ENCODE measurements at regions not wholly inside any gene's neighbourhood (a gene's known extent, or its start where the extent isn't known, plus 50 kb on each side); places are given as distances from the start of the nearest gene placed in this dataset.
"Not testable (repeated sequence)": the region's sequence is repeated elsewhere in the genome, so short reads cannot be mapped to it uniquely, and the experiment has no call there.

- Histone ChIP-seq H3K9me3 (no peaks in the 10 kb centered on the region), H3K27me3 (no peaks in the 10 kb centered on the region), H3K4me1 (no peaks in the 10 kb centered on the region), H3K27ac (no peak overlapping the region), H4K20me1 (no peaks in the 10 kb centered on the region), H3K4me2 (no peak overlapping the region), H3K4me3 (no peak overlapping the region), H3K9ac (no peak overlapping the region), H3K36me3 (no peaks in the 10 kb centered on the region)
- TF ChIP-seq Cebpa-rat (IDR thresholded peaks at IDR 0.05) = no peak
Measured at GRCh38 chr11:97015327-97015726, 625.5 kb downstream of the JRKL start.

- H3K4me1 ChIP-seq = no peaks in the 10 kb centered on the region
- no peaks in the 10 kb centered on the region for H3K9me3 ChIP-seq
Measured at GRCh38 chr11:97019305-97019704, 629.5 kb downstream of the JRKL start.

GRCh38 chr11:97019754-97020153 is 629.9 kb downstream of the JRKL start:
- H3K4me3 ChIP-seq = no peak overlapping the region
- H3K9ac ChIP-seq = no peak overlapping the region
- no peak for TF ChIP-seq Cebpa-rat (IDR thresholded peaks at IDR 0.05)
- H3K4me1 ChIP-seq = no peaks in the 10 kb centered on the region
- no peaks in the 10 kb centered on the region for H3K9me3 ChIP-seq
- no peak overlapping the region for H3K4me2 ChIP-seq
- no peaks in the 10 kb centered on the region for H4K20me1 ChIP-seq
- H3K27ac ChIP-seq = no peak overlapping the region
- H3K36me3 ChIP-seq = no peaks in the 10 kb centered on the region
- no peaks in the 10 kb centered on the region for H3K27me3 ChIP-seq

More at GRCh38 chr11:97019305-97019704, 629.5 kb downstream of the JRKL start:
- Histone ChIP-seq H3K9ac (no peak overlapping the region), H3K36me3 (no peaks in the 10 kb centered on the region), H3K4me3 (no peak overlapping the region), H4K20me1 (no peaks in the 10 kb centered on the region), H3K4me2 (no peak overlapping the region), H3K27me3 (no peaks in the 10 kb centered on the region), H3K27ac (no peak overlapping the region)
- TF ChIP-seq Cebpa-rat (IDR thresholded peaks at IDR 0.05) = no peak

GRCh38 chr11:97022955-97023354 is 633.1 kb downstream of the JRKL start:
- H3K9ac ChIP-seq = no peak overlapping the region
- H4K20me1 ChIP-seq = no peaks in the 10 kb centered on the region
- no peaks in the 10 kb centered on the region for H3K9me3 ChIP-seq
- TF ChIP-seq Cebpa-rat (IDR thresholded peaks at IDR 0.05) = no peak
- H3K27ac ChIP-seq = no peak overlapping the region
- H3K4me1 ChIP-seq = no peaks in the 10 kb centered on the region
- H3K36me3 ChIP-seq = no peaks in the 10 kb centered on the region
- H3K4me3 ChIP-seq = no peak overlapping the region
- no peak overlapping the region for H3K4me2 ChIP-seq
- no peaks in the 10 kb centered on the region for H3K27me3 ChIP-seq

GRCh38 chr11:97028836-97029406 is 639.1 kb downstream of the JRKL start:
- no peak overlapping the region for H3K4me2 ChIP-seq
- no peak for TF ChIP-seq Cebpa-rat (IDR thresholded peaks at IDR 0.05)
- no peak overlapping the region for H3K27ac ChIP-seq
- no peak overlapping the region for H3K4me3 ChIP-seq
- H4K20me1 ChIP-seq = no peaks in the 10 kb centered on the region
- H3K9me3 ChIP-seq = no peaks in the 10 kb centered on the region
- no peak overlapping the region for H3K9ac ChIP-seq
- H3K4me1 ChIP-seq = no peaks in the 10 kb centered on the region
- no peaks in the 10 kb centered on the region for H3K27me3 ChIP-seq
- H3K36me3 ChIP-seq = no peaks in the 10 kb centered on the region

GRCh38 chr11:97033178-97033577 is 643.4 kb downstream of the JRKL start:
- Histone ChIP-seq H3K9me3 (no peaks in the 10 kb centered on the region), H4K20me1 (no peaks in the 10 kb centered on the region), H3K9ac (no peak overlapping the region), H3K27me3 (no peaks in the 10 kb centered on the region), H3K27ac (no peak overlapping the region), H3K4me3 (no peak overlapping the region), H3K4me2 (no peak overlapping the region), H3K4me1 (no peaks in the 10 kb centered on the region), H3K36me3 (no peaks in the 10 kb centered on the region)
- no peak for TF ChIP-seq Cebpa-rat (IDR thresholded peaks at IDR 0.05)

GRCh38 chr11:97048481-97048880 is 658.7 kb downstream of the JRKL start:
- Histone ChIP-seq H3K9ac (no peak overlapping the region), H3K4me3 (no peak overlapping the region), H3K36me3 (no peaks in the 10 kb centered on the region), H3K9me3 (no peaks in the 10 kb centered on the region), H3K27me3 (no peaks in the 10 kb centered on the region), H3K27ac (no peak overlapping the region), H3K4me1 (no peaks in the 10 kb centered on the region), H4K20me1 (no peaks in the 10 kb centered on the region), H3K4me2 (no peak overlapping the region)
- TF ChIP-seq Cebpa-rat (IDR thresholded peaks at IDR 0.05) = no peak

GRCh38 chr11:97060184-97060583 is 670.4 kb downstream of the JRKL start:
- no peak for TF ChIP-seq Cebpa-rat (IDR thresholded peaks at IDR 0.05)
- Histone ChIP-seq H3K9ac (no peak overlapping the region), H3K9me3 (no peaks in the 10 kb centered on the region), H3K27me3 (no peaks in the 10 kb centered on the region), H3K27ac (no peak overlapping the region), H4K20me1 (no peaks in the 10 kb centered on the region), H3K36me3 (no peaks in the 10 kb centered on the region), H3K4me2 (no peak overlapping the region), H3K4me1 (no peaks in the 10 kb centered on the region), H3K4me3 (no peak overlapping the region)

GRCh38 chr11:97069160-97069559 is 679.3 kb downstream of the JRKL start:
- H3K36me3 ChIP-seq = no peaks in the 10 kb centered on the region
- no peaks in the 10 kb centered on the region for H4K20me1 ChIP-seq
- no peaks in the 10 kb centered on the region for H3K4me1 ChIP-seq
- H3K4me2 ChIP-seq = no peak overlapping the region
- no peaks in the 10 kb centered on the region for H3K27me3 ChIP-seq
- no peak overlapping the region for H3K9ac ChIP-seq
- no peak overlapping the region for H3K27ac ChIP-seq
- peaks cover 28% of the 10 kb centered on the region for H3K9me3 ChIP-seq
- TF ChIP-seq Cebpa-rat (IDR thresholded peaks at IDR 0.05) = no peak
- no peak overlapping the region for H3K4me3 ChIP-seq

- Histone ChIP-seq H3K9me3 (peaks cover 33% of the 10 kb centered on the region), H3K4me3 (no peak overlapping the region), H4K20me1 (no peaks in the 10 kb centered on the region), H3K9ac (no peak overlapping the region), H3K4me1 (no peaks in the 10 kb centered on the region), H3K36me3 (no peaks in the 10 kb centered on the region), H3K4me2 (no peak overlapping the region), H3K27ac (no peak overlapping the region), H3K27me3 (no peaks in the 10 kb centered on the region)
- no peak for TF ChIP-seq Cebpa-rat (IDR thresholded peaks at IDR 0.05)
Measured at GRCh38 chr11:97072420-97072819, 682.6 kb downstream of the JRKL start.

GRCh38 chr11:97076666-97077065 is 686.9 kb downstream of the JRKL start:
- H3K4me3 ChIP-seq, H4K20me1 ChIP-seq, H3K4me1 ChIP-seq, H3K9ac ChIP-seq, H3K4me2 ChIP-seq, H3K27ac ChIP-seq, H3K27me3 ChIP-seq, H3K36me3 ChIP-seq: not testable (repeated sequence)
- peaks cover 31% of the 10 kb centered on the region for H3K9me3 ChIP-seq

Measured in BLaER1 (cell line).